Gastroesophageal sphincter (tissue), 3 donors: ENCODE measurements at regions not wholly inside any gene's neighbourhood (a gene's known extent, or its start where the extent isn't known, plus 50 kb on each side); places are given as distances from the start of the nearest gene placed in this dataset.

ENCODE experiments used
- CTCF ChIP-seq, 4 experiments: fragments of 200-600 bp in 2 of 4; fragments of 450-650 bp in 2 of 4; sonication (generic) in 1 of 4; IDR thresholded peaks; one replicate each; pipeline ENCODE4 v1.5.1; 2017 to 2019; ENCODE audit warnings: antibody characterized with exemption in 4 of 4, mild to moderate bottlenecking in 2 of 4, moderate library complexity in 2 of 4
- EP300 ChIP-seq: sonication (generic); formaldehyde crosslinking; IDR thresholded peaks from one replicate; pipeline ENCODE4 v1.6.1; 2017; ENCODE audit warnings: antibody characterized with exemption, mild to moderate bottlenecking
- POLR2A ChIP-seq, 2 donors: fragments of 450-650 bp; IDR thresholded peaks; one replicate each; pipeline ENCODE4 v1.6.1; 2017; ENCODE audit warnings: antibody characterized with exemption in 2 of 2, mild to moderate bottlenecking in 2 of 2, moderate library complexity in 1 of 2
- POLR2AphosphoS5 ChIP-seq: sonication (generic); formaldehyde crosslinking; IDR thresholded peaks from one replicate; pipeline ENCODE4 v1.6.1; 2017; ENCODE audit warnings: antibody characterized with exemption

- TF ChIP-seq EP300 (no peak), CTCF (IDR thresholded peaks at IDR 0.05) (no peak), POLR2A (IDR thresholded peaks at IDR 0.05) (no peak), POLR2AphosphoS5 (no peak)
These were observed 85.6 kb upstream of the ATF7IP start for GRCh38 chr12:14279845-14280244.
